Erythroblast (primary cell): ENCODE measurements at regions not wholly inside any gene's neighbourhood (a gene's known extent, or its start where the extent isn't known, plus 50 kb on each side); places are given as distances from the start of the nearest gene placed in this dataset.

Source experiments
- GATA1 ChIP-seq: IDR thresholded peaks from 2 replicates; pipeline ENCODE4 v1.6.1; 2011; ENCODE audit warnings: low read depth, mild to moderate bottlenecking, control low read depth, low read length, moderate library complexity
- POLR2A ChIP-seq: IDR thresholded peaks from 2 replicates; pipeline ENCODE4 v1.6.1; 2011; ENCODE audit warnings: mild to moderate bottlenecking, low read length

DNA sequence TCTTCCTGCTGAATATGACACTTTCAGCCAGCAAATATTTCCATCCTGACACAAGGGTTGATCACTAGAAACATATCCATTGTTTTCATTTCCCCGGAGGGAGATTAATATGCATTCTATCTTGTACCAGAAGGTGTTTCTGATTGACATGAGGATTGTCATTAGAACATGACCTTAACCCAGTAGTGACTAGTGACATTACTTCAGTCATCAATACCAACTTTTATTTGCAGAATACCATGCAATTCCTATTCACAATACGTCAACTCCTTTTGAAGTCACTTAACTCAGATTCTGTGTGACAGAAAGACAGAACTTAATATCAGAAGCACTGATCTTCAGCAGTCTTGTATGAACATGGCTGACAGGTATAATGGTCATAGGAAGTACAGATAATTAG, 1108.9 kb upstream of the CRIM1 start:
- TF ChIP-seq POLR2A (no peak), GATA1 (no peak)
